SK-N-SH (cell line): ENCODE measurements at regions not wholly inside any gene's neighbourhood (a gene's known extent, or its start where the extent isn't known, plus 50 kb on each side); places are given as distances from the start of the nearest gene placed in this dataset.

Experiments
- CTCF ChIA-PET: fragments of 300-600, 350-600 bp; formaldehyde crosslinking; extraction: SDS; loops from one replicate; lab custom pipeline; 2021; lab: Yijun Ruan, JAX
- POLR2A ChIA-PET: fragments of 350-600 bp; sonication (Branson Sonifier 250); formaldehyde crosslinking; extraction: SDS; loops from one replicate; lab custom pipeline; 2020; ENCODE audit warnings: antibody characterized with exemption, inconsistent platforms; lab: Yijun Ruan, JAX
- DNase-seq: peaks from one replicate; pipeline ENCODE4 v3.0.0; 2012
- H2AFZ ChIP-seq: fragments of 200-600 bp; sonication (generic); 2 replicates; pipeline ENCODE4 v1.8.1; 2016; ENCODE audit warnings: antibody characterized with exemption, mild to moderate bottlenecking, low read depth
- H3F3A ChIP-seq: fragments of 200-600 bp; sonication (generic); replicated peaks from 2 replicates; pipeline ENCODE3; 2016; ENCODE audit warnings: antibody characterized with exemption, mild to moderate bottlenecking; ENCODE audit not compliant: insufficient read depth
- H3K27ac ChIP-seq, 2 experiments: fragments of 200-500 bp in 1 of 2; fragments of 200-600 bp in 1 of 2; sonication (Bioruptor generic) in 1 of 2; sonication (generic), shearing (Covaris generic) in 1 of 2; 2 replicates each; pipeline versions ENCODE4 v1.5.1 to v1.6.1; 2014 to 2016; ENCODE audit warnings: low read depth in 2 of 2, inconsistent platforms in 1 of 2, low read length in 1 of 2, mild to moderate bottlenecking in 1 of 2, mixed read lengths in 1 of 2
- H3K27me3 ChIP-seq: fragments of 200-600 bp; sonication (generic), shearing (Covaris generic); 2 replicates; pipeline ENCODE4 v1.6.1; 2016; ENCODE audit warnings: mixed run types; ENCODE audit not compliant: insufficient read depth
- H3K36me3 ChIP-seq, 2 experiments: fragments of 200-500 bp in 1 of 2; fragments of 200-600 bp in 1 of 2; sonication (Bioruptor generic) in 1 of 2; sonication (generic) in 1 of 2; replicated peaks in 1 of 2; 2 replicates each; pipeline versions ENCODE3 to v1.5.1; 2014 to 2016; ENCODE audit warnings: low read length in 1 of 2, mild to moderate bottlenecking in 1 of 2; ENCODE audit not compliant: insufficient read depth in 2 of 2, control insufficient read depth in 1 of 2
- H3K4me1 ChIP-seq, 2 experiments: fragments of 200-500 bp in 1 of 2; fragments of 200-600 bp in 1 of 2; sonication (Bioruptor generic) in 1 of 2; sonication (generic), shearing (Covaris generic) in 1 of 2; 2 replicates each; pipeline versions ENCODE4 v1.5.1 to v1.6.1; 2014 to 2016; ENCODE audit warnings: low read depth in 1 of 2, low read length in 1 of 2, mixed run types in 1 of 2; ENCODE audit not compliant: insufficient read depth in 2 of 2, control insufficient read depth in 1 of 2
- H3K4me2 ChIP-seq: fragments of 200-600 bp; sonication (generic), shearing (Covaris generic); 2 replicates; pipeline ENCODE4 v1.6.1; 2017; ENCODE audit warnings: mixed run types
- H3K4me3 ChIP-seq, 2 experiments: fragments of 200-500 bp in 1 of 2; fragments of 200-600 bp in 1 of 2; sonication (Bioruptor generic) in 1 of 2; sonication (generic), shearing (Covaris generic) in 1 of 2; 2 replicates each; pipeline versions ENCODE4 v1.5.1 to v1.8.1; 2014 to 2016; ENCODE audit warnings: low read depth in 2 of 2, inconsistent platforms in 1 of 2, low read length in 1 of 2, mild to moderate bottlenecking in 1 of 2, mixed read lengths in 1 of 2, moderate library complexity in 1 of 2
- H3K79me2 ChIP-seq: fragments of 200-600 bp; sonication (generic); 2 replicates; pipeline ENCODE4 v1.8.1; 2017; ENCODE audit warnings: mild to moderate bottlenecking; ENCODE audit not compliant: insufficient read depth
- H3K9ac ChIP-seq: fragments of 200-600 bp; sonication (generic); 2 replicates; pipeline ENCODE4 v1.6.1; 2017; ENCODE audit warnings: mixed run types
- H3K9me2 ChIP-seq: fragments of 200-600 bp; sonication (generic); 2 replicates; pipeline ENCODE4 v1.6.1; 2017; ENCODE audit warnings: mixed run types
- H3K9me3 ChIP-seq: fragments of 200-600 bp; sonication (generic); 2 replicates; pipeline ENCODE4 v1.6.1; 2017; ENCODE audit warnings: mixed run types, mild to moderate bottlenecking, moderate library complexity
- H4K20me1 ChIP-seq: fragments of 200-600 bp; sonication (generic); 2 replicates; pipeline ENCODE4 v1.6.1; 2017; ENCODE audit warnings: mild to moderate bottlenecking, mixed run types; ENCODE audit not compliant: insufficient read depth
- ELF1 ChIP-seq: IDR thresholded peaks from 2 replicates; pipeline ENCODE4 v1.4.0; 2012
- EP300 ChIP-seq, 2 experiments: IDR thresholded peaks; 2 replicates each; pipeline versions ENCODE4 v1.4.0 to v1.6.1; 2012; ENCODE audit warnings: borderline replicate concordance in 1 of 2, low read depth in 1 of 2, low read length in 1 of 2
- EZH2phosphoT487 ChIP-seq: fragments of 200-600 bp; sonication (generic); IDR thresholded peaks from 2 replicates; pipeline ENCODE4 v1.6.1; 2017; ENCODE audit warnings: low read depth, mixed run types, mild to moderate bottlenecking, antibody characterized with exemption, moderate library complexity, borderline replicate concordance
- IRF3 ChIP-seq: fragments of 150-350 bp; IDR thresholded peaks from 2 replicates; pipeline ENCODE4 v1.6.1; 2016; ENCODE audit warnings: mild to moderate bottlenecking, low read depth, low read length
- MAX ChIP-seq: IDR thresholded peaks from 2 replicates; pipeline ENCODE4 v1.4.0; 2012; ENCODE audit warnings: low read depth
- MEF2A ChIP-seq: IDR thresholded peaks from 2 replicates; pipeline ENCODE4 v1.4.0; 2012; ENCODE audit warnings: low read depth, borderline replicate concordance
- MXI1 ChIP-seq: IDR thresholded peaks from 2 replicates; pipeline ENCODE4 v1.6.1; 2012; ENCODE audit warnings: mild to moderate bottlenecking, low read depth, low read length, improper control_type of control experiment
- POLR2AphosphoS5 ChIP-seq: IDR thresholded peaks from 2 replicates; pipeline ENCODE4 v1.6.1; 2012; ENCODE audit warnings: low read depth, low read length
- RAD21 ChIP-seq: IDR thresholded peaks from 2 replicates; pipeline ENCODE4 v1.6.1; 2012; ENCODE audit warnings: mild to moderate bottlenecking, low read length
- RCOR1 ChIP-seq: fragments of 150-350 bp; IDR thresholded peaks from 2 replicates; pipeline ENCODE4 v1.6.1; 2017; ENCODE audit warnings: antibody characterized with exemption, low read length
- RFX5 ChIP-seq: IDR thresholded peaks from 2 replicates; pipeline ENCODE4 v1.6.1; 2012; ENCODE audit warnings: mild to moderate bottlenecking, improper control_type of control experiment, low read length
- TAF1 ChIP-seq: IDR thresholded peaks from 2 replicates; pipeline ENCODE4 v1.6.1; 2012; ENCODE audit warnings: low read depth, mild to moderate bottlenecking, low read length, moderate library complexity, borderline replicate concordance
- ZBTB33 ChIP-seq: IDR thresholded peaks from 2 replicates; pipeline ENCODE4 v1.4.0; 2012; ENCODE audit warnings: low read depth, borderline replicate concordance
- WGBS: methylation state at CpG from one replicate; pipeline ENCODE4 v1.1.6; 2017; ENCODE audit warnings: low lambda C conversion rate; 5-methylcytosine and 5-hydroxymethylcytosine counted together
- TF ChIP-seq, protein P1 (sequence below): IDR thresholded peaks from 2 replicates; pipeline ENCODE4; 2012

GRCh38 chr17:77294761-77295160 lies 154.0 kb downstream of the SEC14L1 start (continued):
- no peak for TF ChIP-seq RCOR1
- TF ChIP-seq EP300 (IDR thresholded peaks at IDR 0.05; ENCODE audit: borderline replicate concordance in 1 of 2, low read depth in 1 of 2, low read length in 1 of 2): no peak
- TF ChIP-seq ZBTB33: no peak

- TF ChIP-seq, protein P1, sequence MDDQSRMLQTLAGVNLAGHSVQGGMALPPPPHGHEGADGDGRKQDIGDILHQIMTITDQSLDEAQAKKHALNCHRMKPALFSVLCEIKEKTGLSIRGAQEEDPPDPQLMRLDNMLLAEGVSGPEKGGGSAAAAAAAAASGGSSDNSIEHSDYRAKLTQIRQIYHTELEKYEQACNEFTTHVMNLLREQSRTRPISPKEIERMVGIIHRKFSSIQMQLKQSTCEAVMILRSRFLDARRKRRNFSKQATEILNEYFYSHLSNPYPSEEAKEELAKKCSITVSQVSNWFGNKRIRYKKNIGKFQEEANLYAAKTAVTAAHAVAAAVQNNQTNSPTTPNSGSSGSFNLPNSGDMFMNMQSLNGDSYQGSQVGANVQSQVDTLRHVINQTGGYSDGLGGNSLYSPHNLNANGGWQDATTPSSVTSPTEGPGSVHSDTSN: no peak
- no peak for TF ChIP-seq MXI1
- TF ChIP-seq ELF1: no peak
- no peaks in the 10 kb centered on the region for H3K27me3 ChIP-seq
- H3K4me2 ChIP-seq: no peak overlapping the region
- 95% methylated on average over 12 of the region's 12 CpGs for WGBS
- peaks cover 20% of the 10 kb centered on the region; the same call in 1 of the 2 replicates for H3K79me2 ChIP-seq
- no peak overlapping the region for H3K9ac ChIP-seq
- ChIA-PET POLR2A (no interaction called here), CTCF (interaction anchor here (0.6 to 0.8 kb wide), 3 partner anchors 11 to 603 kb away, joined by 3 to 5 read pairs (median 3); no protein-coding TSS in a partner anchor)
- no peaks in the 10 kb centered on the region for H3K9me2 ChIP-seq
- no peaks in the 10 kb centered on the region for H3F3A ChIP-seq
- H3K9me3 ChIP-seq: no peaks in the 10 kb centered on the region
- peaks cover 0 to 16% of the 10 kb centered on the region in 2 experiments; a peak in 1 of 4 replicates for H3K4me1 ChIP-seq
- H2AFZ ChIP-seq: no peak overlapping the region
- DNase-seq: no peak
- H3K36me3 ChIP-seq: peaks cover 6 to 9% of the 10 kb centered on the region in 2 experiments
- no peaks in the 10 kb centered on the region for H4K20me1 ChIP-seq
- H3K27ac ChIP-seq: peak overlapping the region in 1 of 2 experiments; percentile 59; a peak in 1 of 4 replicates
- H3K4me3 ChIP-seq: no peak overlapping the region
Observed at GRCh38 chr17:77295241-77295853, 154.6 kb downstream of the SEC14L1 start.

- POLR2A ChIA-PET: no interaction called here
- peaks cover 8% of the 10 kb centered on the region; the same call in 1 of the 2 replicates for H3K79me2 ChIP-seq
- 96% methylated on average over 6 of the region's 6 CpGs for WGBS
Observed at GRCh38 chr17:77296769-77297409, 156.1 kb downstream of the SEC14L1 start.

More at GRCh38 chr17:77296769-77297409, 156.1 kb downstream of the SEC14L1 start:
- Histone ChIP-seq H3K27me3 (no peaks in the 10 kb centered on the region), H3K4me1 (peaks cover 0 to 16% of the 10 kb centered on the region in 2 experiments; a peak in 1 of 4 replicates), H3K27ac (no peak overlapping the region), H3F3A (peaks cover 6% of the 10 kb centered on the region), H4K20me1 (no peaks in the 10 kb centered on the region), H2AFZ (no peak overlapping the region), H3K9me2 (no peaks in the 10 kb centered on the region), H3K9me3 (no peaks in the 10 kb centered on the region), H3K36me3 (peaks cover 6 to 9% of the 10 kb centered on the region in 2 experiments), H3K9ac (no peak overlapping the region), H3K4me2 (no peak overlapping the region), H3K4me3 (no peak overlapping the region)
- TF ChIP-seq RAD21 (no peak), ELF1 (no peak), TAF1 (no peak), POLR2AphosphoS5 (no peak), IRF3 (no peak), MXI1 (no peak), MAX (no peak), EZH2phosphoT487 (no peak), RFX5 (no peak), MEF2A (no peak)
- TF ChIP-seq, protein P1: no peak
- CTCF ChIA-PET: interaction anchor here (0.6 to 1.2 kb wide), 2 partner anchors 30 to 198 kb away, joined by 3 read pairs; no protein-coding TSS in a partner anchor
- DNase-seq: no peak
